HG02798 (cell line): ENCODE measurements at regions not wholly inside any gene's neighbourhood (a gene's known extent, or its start where the extent isn't known, plus 50 kb on each side); places are given as distances from the start of the nearest gene placed in this dataset.

ENCODE experiments used
- ATAC-seq: cut with Tn5 transposase; IDR thresholded peaks from one replicate; pipeline ENCODE4 v1.9.1; 2021; ENCODE audit warnings: mild to moderate bottlenecking; ENCODE audit not compliant: unreplicated experiment, poor library complexity

GRCh38 chr12:63276537-63277365, 125.8 kb upstream of the AVPR1A start:
- ATAC-seq: peak; percentile 89

- no peak for ATAC-seq
Measured at GRCh38 chr12:63266988-63267387, 116.0 kb upstream of the AVPR1A start.

- no peak for ATAC-seq
Measured at GRCh38 chr12:63264629-63265028, 113.6 kb upstream of the AVPR1A start.

- no peak for ATAC-seq
Measured at GRCh38 chr12:63250486-63250885, 99.5 kb upstream of the AVPR1A start.

- ATAC-seq: no peak
Measured at GRCh38 chr12:63238892-63239291, 87.9 kb upstream of the AVPR1A start.

- ATAC-seq: no peak
Measured at GRCh38 chr12:63232896-63233295, 81.9 kb upstream of the AVPR1A start.

- ATAC-seq: no peak
Measured at GRCh38 chr12:63228853-63229252, 77.9 kb upstream of the AVPR1A start.

- ATAC-seq: no peak
Measured at GRCh38 chr12:63226792-63227463, 75.9 kb upstream of the AVPR1A start.

GRCh38 chr12:63224396-63224795, 73.4 kb upstream of the AVPR1A start:
- no peak for ATAC-seq

GRCh38 chr12:63223128-63223527, 72.1 kb upstream of the AVPR1A start:
- no peak for ATAC-seq

- ATAC-seq: no peak
Measured at GRCh38 chr12:63222582-63222981, 71.6 kb upstream of the AVPR1A start.

- no peak for ATAC-seq
Measured at GRCh38 chr12:63220921-63221320, 69.9 kb upstream of the AVPR1A start.

- no peak for ATAC-seq
Measured at GRCh38 chr12:63212316-63212715, 61.3 kb upstream of the AVPR1A start.

GRCh38 chr12:63208956-63209355, 58.0 kb upstream of the AVPR1A start:
- ATAC-seq: no peak

GRCh38 chr12:63206909-63207308, 55.9 kb upstream of the AVPR1A start:
- ATAC-seq: no peak

GRCh38 chr12:63206494-63206893, 55.5 kb upstream of the AVPR1A start:
- no peak for ATAC-seq
